ENCODE measurements at regions not wholly inside any gene's neighbourhood (a gene's known extent, or its start where the extent isn't known, plus 50 kb on each side); places are given as distances from the start of the nearest gene placed in this dataset.

- TF ChIP-seq, protein P1, sequence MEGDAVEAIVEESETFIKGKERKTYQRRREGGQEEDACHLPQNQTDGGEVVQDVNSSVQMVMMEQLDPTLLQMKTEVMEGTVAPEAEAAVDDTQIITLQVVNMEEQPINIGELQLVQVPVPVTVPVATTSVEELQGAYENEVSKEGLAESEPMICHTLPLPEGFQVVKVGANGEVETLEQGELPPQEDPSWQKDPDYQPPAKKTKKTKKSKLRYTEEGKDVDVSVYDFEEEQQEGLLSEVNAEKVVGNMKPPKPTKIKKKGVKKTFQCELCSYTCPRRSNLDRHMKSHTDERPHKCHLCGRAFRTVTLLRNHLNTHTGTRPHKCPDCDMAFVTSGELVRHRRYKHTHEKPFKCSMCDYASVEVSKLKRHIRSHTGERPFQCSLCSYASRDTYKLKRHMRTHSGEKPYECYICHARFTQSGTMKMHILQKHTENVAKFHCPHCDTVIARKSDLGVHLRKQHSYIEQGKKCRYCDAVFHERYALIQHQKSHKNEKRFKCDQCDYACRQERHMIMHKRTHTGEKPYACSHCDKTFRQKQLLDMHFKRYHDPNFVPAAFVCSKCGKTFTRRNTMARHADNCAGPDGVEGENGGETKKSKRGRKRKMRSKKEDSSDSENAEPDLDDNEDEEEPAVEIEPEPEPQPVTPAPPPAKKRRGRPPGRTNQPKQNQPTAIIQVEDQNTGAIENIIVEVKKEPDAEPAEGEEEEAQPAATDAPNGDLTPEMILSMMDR (conservative IDR thresholded peaks at IDR 0.05; ENCODE audit: low read depth, low read length) = no peak
- no peak for TF ChIP-seq EZH2phosphoT487 (IDR thresholded peaks at IDR 0.05; ENCODE audit: borderline replicate concordance, low read length)
Measured at GRCh38 chr11:122313581-122313980, 197.6 kb upstream of the BLID start.

Measured in PC-3 (cell line).